AG10803 (cell line): ENCODE measurements at regions not wholly inside any gene's neighbourhood (a gene's known extent, or its start where the extent isn't known, plus 50 kb on each side); places are given as distances from the start of the nearest gene placed in this dataset.

ENCODE experiments used
- DNase-seq: peaks from one replicate; pipeline ENCODE4 v3.0.0; 2010; ENCODE audit warnings: low read depth
- H3K4me3 ChIP-seq: 2 replicates; pipeline ENCODE4 v1.5.1; 2011; ENCODE audit warnings: mild to moderate bottlenecking, low read length, control low read depth
- TF ChIP-seq, protein P1 (sequence below): conservative IDR thresholded peaks from 2 replicates; pipeline ENCODE4 v1.5.1; 2011; ENCODE audit warnings: mild to moderate bottlenecking, low read length, control low read depth, inconsistent platforms

DNA sequence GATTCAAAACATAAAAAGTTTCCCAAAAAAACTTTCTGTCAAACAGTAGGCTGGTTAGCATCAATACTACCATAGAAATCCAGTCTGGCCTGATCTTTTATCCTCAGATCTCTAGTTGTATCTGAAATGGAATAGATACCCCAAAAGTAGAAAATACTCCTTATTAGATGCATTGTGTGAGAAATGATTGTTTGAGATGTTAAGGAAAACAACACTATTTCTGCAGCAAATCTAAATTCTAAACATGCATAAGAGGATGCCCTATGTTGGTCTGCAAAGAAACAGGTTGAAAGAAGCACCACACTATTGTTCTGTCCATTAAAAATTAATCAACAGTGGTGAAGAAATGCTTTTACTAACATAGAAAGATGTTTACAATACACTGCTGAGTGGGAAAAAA is 121.0 kb downstream of the NPY start:
- H3K4me3 ChIP-seq = no peak overlapping the region
- TF ChIP-seq, protein P1, sequence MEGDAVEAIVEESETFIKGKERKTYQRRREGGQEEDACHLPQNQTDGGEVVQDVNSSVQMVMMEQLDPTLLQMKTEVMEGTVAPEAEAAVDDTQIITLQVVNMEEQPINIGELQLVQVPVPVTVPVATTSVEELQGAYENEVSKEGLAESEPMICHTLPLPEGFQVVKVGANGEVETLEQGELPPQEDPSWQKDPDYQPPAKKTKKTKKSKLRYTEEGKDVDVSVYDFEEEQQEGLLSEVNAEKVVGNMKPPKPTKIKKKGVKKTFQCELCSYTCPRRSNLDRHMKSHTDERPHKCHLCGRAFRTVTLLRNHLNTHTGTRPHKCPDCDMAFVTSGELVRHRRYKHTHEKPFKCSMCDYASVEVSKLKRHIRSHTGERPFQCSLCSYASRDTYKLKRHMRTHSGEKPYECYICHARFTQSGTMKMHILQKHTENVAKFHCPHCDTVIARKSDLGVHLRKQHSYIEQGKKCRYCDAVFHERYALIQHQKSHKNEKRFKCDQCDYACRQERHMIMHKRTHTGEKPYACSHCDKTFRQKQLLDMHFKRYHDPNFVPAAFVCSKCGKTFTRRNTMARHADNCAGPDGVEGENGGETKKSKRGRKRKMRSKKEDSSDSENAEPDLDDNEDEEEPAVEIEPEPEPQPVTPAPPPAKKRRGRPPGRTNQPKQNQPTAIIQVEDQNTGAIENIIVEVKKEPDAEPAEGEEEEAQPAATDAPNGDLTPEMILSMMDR = no peak
- DNase-seq = no peak

DNA sequence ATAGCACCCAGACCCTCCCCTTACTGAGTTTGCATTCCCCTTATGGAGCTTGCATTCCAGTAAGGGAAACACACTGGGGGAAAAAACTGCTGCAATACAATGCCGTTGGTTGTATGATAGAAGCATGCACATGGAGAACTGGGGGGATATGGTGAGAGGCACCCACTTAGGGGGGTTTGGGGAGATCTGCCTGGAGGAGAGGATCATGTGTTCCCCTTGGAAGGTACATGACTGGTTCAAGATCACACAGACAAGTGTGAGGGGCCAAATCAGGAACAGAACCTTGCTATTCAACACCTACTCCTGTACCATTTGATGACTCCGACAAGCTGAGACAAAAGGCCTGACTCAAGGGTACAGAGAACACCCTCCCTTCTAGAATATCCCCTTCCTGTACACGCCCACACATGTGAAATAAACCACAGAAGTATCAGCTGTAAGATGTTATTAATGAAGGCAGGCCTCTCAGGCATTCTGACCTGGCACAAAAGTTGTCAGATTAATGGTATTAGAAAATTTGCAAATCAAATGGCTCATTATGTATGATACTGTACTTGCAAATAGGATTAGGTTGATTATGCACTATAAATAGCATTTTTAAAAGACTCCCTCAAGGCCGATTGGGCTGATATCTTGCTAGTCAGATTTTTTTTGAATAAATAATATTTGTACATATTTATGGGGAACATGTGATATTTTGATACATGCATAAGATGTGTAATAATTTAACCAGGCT is 122.2 kb downstream of the NPY start:
- no peak for DNase-seq
- TF ChIP-seq, protein P1 = no peak
- no peak overlapping the region for H3K4me3 ChIP-seq

DNA sequence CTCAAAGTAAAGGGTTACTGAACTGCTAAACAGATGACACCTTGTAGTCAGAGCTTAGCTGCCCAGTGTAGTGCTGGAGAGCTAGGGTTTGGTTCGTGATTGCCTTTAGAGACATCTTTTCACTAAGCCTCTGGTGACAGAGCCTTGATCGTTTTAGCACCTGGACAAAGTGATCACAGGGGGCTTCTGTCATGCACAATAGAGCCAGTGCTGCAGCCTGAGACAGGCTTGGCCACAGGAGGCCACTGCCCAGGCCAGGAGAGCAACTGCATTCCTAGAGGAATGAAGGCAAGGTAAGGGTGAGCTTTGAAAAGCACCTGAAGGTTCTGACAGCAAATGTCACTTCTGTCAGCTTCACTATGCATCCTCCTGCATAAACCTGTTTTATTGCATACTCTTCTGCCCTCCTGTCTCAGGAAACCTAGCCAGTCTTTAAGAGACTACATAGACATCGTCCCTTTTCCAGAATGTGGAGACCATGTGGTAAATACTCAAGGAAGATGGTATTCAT is 122.9 kb downstream of the NPY start:
- H3K4me3 ChIP-seq = no peak overlapping the region
- TF ChIP-seq, protein P1 = no peak
- DNase-seq = no peak

DNA sequence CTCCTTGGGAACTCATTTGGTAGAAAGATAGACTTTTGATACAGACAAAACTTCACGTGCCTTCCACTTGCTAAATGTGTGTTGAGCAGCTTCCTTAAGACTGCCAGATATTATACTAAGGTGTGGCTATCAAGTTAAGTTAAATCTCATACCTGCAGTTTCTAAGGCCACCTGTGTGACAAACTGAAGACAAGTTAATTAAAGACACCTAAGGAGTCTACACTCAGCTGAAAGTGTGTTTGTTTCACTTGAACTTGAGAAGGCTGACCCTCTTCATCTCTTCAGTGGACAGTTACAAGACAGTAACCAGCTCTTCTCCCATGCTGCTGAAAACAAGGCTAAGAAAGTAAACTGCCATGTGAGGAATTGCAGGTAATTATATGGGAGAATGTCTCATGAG is 124.0 kb downstream of the NPY start:
- no peak overlapping the region for H3K4me3 ChIP-seq
- TF ChIP-seq, protein P1 = no peak
- no peak for DNase-seq

DNA sequence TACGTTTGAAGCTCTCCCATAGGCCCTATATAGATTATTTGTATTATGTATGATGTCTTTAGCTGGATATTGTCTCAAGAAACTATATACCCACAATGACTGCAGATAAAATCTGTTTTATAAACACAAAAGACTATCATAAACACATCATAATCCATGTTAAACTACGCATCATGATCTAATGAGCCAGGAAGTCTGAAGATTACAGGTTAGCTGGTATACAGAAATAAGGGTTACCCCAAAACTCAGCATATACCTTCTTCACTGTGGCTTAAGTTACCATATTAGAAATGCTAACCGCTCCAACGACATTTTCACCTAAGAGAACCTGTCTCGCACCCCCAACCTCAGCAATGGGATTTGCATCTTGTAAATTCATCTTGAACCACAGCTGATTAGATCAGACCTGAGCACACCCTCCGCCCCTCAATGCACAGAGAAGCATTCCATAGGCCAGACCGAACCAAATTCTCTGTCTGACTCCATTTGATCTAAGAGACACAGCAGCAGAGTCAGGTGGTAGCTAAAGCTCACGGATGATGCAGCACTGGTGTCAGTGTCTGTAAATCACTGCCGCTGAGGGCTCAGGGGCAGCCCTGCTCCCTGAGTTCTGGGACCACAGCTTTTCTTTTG is 124.9 kb downstream of the NPY start:
- no peak overlapping the region for H3K4me3 ChIP-seq
- DNase-seq = no peak
- TF ChIP-seq, protein P1 = no peak

DNA sequence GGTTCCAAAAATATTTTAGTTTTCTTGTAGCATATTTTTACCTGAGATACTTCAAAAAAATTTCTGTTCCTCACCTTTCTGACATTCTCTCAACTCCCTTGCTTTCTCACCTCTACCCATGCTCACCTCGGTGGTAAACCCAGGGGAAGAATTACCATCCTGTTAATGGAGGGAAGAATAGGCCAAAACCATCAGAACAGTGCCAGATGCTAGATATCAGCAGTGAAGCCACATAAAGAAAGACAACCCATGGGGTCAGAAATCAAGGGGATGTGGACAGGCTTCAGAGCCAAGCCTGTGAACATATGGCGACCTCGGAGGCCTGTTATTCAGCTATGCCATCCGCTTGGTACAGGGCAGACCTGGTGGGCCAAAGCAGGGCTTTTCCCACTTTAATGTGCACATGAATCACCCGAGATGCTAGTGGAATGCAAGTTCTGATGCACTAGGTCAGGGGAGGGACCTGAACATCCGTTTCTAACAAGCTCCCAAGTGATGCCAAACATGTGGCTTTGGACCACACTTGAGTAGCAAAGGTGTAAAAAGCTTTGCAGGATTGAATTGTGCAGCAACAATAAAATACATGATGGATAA is 125.5 kb downstream of the NPY start:
- TF ChIP-seq, protein P1 = no peak
- no peak for DNase-seq

More for the DNA sequence above, 125.5 kb downstream of the NPY start:
- H3K4me3 ChIP-seq = no peak overlapping the region
